ENCODE measurements at regions not wholly inside any gene's neighbourhood (a gene's known extent, or its start where the extent isn't known, plus 50 kb on each side); places are given as distances from the start of the nearest gene placed in this dataset.

DNA sequence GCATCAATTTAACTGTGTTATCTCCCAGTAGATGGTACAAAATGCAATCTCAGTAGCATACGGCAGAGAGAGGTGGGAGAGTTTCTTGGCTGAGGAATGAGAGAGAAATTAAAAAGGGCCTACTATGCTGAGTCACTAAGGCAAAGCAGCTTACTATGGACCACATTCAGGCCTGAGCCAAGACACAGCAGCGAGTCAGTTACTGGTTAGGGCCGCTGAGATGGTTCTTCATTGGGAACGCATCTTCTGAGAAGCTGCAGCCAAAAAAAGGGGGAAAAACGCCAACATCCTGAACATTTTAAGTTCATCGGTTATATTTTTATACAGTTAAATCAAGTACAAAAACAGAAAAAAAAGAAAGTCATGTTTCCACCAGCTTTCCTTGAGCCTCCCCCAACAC, 61.1 kb upstream of the BDNF start:
- no peak for DNase-seq

DNA sequence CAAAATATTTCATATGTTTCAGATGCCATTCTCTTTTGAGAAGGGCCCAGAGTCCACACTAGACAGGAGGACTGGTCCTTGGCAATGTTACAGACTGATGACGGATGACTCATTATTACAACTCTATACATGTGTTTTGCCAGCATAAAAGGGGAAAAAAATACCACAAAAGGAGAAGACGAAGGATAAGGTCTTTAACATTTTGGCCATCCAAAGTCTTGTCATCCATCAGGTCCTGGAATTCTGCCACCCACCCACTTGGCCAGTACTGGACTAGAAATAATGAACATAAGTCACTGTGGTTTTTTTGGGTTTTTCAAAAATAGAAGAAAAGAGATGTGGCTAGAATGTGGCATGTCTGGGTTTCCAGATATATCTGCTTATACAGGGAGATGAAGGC, 57.7 kb upstream of the BDNF start:
- DNase-seq = no peak

DNA sequence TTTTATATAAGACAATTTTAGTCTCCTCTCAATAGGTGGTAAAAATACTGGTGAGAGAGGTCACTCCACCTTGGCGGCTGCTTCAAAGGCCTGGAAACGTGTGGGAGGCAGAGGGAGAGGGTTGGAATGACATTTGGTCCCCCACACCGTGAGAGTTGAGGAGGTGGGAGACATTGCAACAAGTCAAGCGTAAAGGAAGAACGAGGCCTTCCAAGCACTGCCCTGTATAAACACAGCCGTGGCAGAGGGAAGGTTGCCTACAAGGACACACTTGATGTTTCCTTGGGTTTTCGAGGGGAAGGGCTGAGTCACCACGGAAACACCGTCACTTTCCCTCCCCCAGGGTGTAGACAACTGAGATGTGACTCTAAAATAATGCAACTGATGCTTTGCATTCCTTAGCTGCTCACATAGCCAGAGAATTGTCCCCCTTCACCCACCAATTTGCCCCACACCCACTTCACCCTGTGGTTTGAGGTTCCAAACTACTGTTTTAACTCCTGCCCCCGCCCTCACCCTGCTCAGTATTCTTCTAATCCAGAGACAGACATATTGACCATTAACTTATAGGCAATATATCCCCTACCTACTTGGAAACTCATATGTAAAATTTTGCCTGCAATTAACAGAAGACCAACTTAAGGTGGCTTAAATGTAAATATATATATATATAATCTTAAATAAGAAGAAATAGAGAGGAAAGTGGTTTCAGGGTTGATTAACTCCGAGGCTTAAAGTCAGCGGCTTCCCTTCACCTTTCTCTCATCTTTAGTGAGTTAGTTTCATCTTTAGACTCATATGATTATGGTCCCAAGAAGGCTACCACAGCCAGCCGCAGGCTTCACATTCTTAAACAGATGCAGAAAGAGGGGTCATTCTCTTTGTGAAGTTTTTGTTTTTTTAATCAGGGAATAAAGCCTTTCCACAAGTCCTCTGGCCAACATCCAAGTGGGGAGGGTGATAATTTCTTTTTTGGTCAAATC, 54.1 kb upstream of the BDNF start:
- DNase-seq = no peak
